K562 (cell line): ENCODE measurements at regions not wholly inside any gene's neighbourhood (a gene's known extent, or its start where the extent isn't known, plus 50 kb on each side); places are given as distances from the start of the nearest gene placed in this dataset.

Experiments used
- BHLHE40 ChIP-seq: IDR thresholded peaks from 2 replicates; pipeline ENCODE4 v1.6.1; 2011; ENCODE audit warnings: low read length, improper control_type of control experiment
- CTCF ChIP-seq, 3 experiments: IDR thresholded peaks in 2 of 3; conservative IDR thresholded peaks in 1 of 3; 2 replicates each; pipeline ENCODE4 v1.5.1; 2011 to 2012; ENCODE audit warnings: low read length in 3 of 3, mild to moderate bottlenecking in 3 of 3, control low read depth in 2 of 3, improper control_type of control experiment in 1 of 3, inconsistent platforms in 1 of 3, low read depth in 1 of 3, mixed read lengths in 1 of 3, moderate library complexity in 1 of 3; ENCODE audit not compliant: insufficient read depth in 2 of 3
- EP300 ChIP-seq: IDR thresholded peaks from 2 replicates; pipeline ENCODE4 v1.6.1; 2012; ENCODE audit warnings: low read length, improper control_type of control experiment
- HCFC1 ChIP-seq: IDR thresholded peaks from 2 replicates; pipeline ENCODE4 v1.6.1; 2012; ENCODE audit warnings: low read depth, low read length, improper control_type of control experiment
- KDM2B ChIP-seq: fragments of 250-450 bp; sonication (Bioruptor Pico); IDR thresholded peaks from 2 replicates; pipeline ENCODE4 v1.8.0; 2021; ENCODE audit warnings: mild to moderate bottlenecking, moderate library complexity
- LARP7 ChIP-seq: fragments of 450-650 bp; IDR thresholded peaks from 2 replicates; pipeline ENCODE4 v1.6.1; 2016
- NFYB ChIP-seq: IDR thresholded peaks from 2 replicates; pipeline ENCODE4 v1.6.1; 2011; ENCODE audit warnings: mild to moderate bottlenecking, moderate library complexity; ENCODE audit not compliant: insufficient read length; ENCODE audit errors: extremely low read depth
- PATZ1 ChIP-seq: fragments of 250-450 bp; sonication (Bioruptor Pico); IDR thresholded peaks from 2 replicates; pipeline ENCODE4 v1.5.0; 2020; ENCODE audit warnings: mild to moderate bottlenecking, borderline replicate concordance
- PCBP2 ChIP-seq: fragments of 200-400 bp; formaldehyde crosslinking; IDR thresholded peaks from 2 replicates; pipeline ENCODE4 v1.6.1; 2018; ENCODE audit warnings: low read length, low read depth, mild to moderate bottlenecking, moderate library complexity; ENCODE audit not compliant: poor library complexity, severe bottlenecking
- POLR2AphosphoS2 ChIP-seq: IDR thresholded peaks from 2 replicates; pipeline ENCODE4 v1.6.1; 2012; ENCODE audit warnings: low read length, improper control_type of control experiment
- RBM17 ChIP-seq: fragments of 200-400 bp; formaldehyde crosslinking; IDR thresholded peaks from 2 replicates; pipeline ENCODE4 v1.6.1; 2017; ENCODE audit warnings: low read depth, mild to moderate bottlenecking, low read length, borderline replicate concordance
- ZNF23 ChIP-seq: fragments of 250-450 bp; sonication (Bioruptor Pico); IDR thresholded peaks from 2 replicates; pipeline ENCODE4 v1.4.0; 2020; ENCODE audit warnings: mild to moderate bottlenecking
- TF ChIP-seq, protein P1 (sequence below): sonication (generic); formaldehyde crosslinking; IDR thresholded peaks from 2 replicates; pipeline ENCODE4 v1.8.1; 2023; ENCODE audit warnings: mild to moderate bottlenecking, missing genetic modification reagents

- TF ChIP-seq HCFC1 (no peak), EP300 (no peak), KDM2B (no peak), POLR2AphosphoS2 (no peak), CTCF (IDR thresholded peaks at IDR 0.05 in 2 of 3, conservative IDR thresholded peaks at IDR 0.05 in 1 of 3; ENCODE audit: insufficient read depth in 2 of 3, low read depth in 1 of 3, low read length in 3 of 3) (no peak), ZNF23 (CRISPR knock-in tag) (no peak), LARP7 (no peak), PATZ1 (CRISPR knock-in tag) (no peak), RBM17 (no peak), NFYB (no peak), BHLHE40 (no peak), PCBP2 (no peak)
- TF ChIP-seq, protein P1, sequence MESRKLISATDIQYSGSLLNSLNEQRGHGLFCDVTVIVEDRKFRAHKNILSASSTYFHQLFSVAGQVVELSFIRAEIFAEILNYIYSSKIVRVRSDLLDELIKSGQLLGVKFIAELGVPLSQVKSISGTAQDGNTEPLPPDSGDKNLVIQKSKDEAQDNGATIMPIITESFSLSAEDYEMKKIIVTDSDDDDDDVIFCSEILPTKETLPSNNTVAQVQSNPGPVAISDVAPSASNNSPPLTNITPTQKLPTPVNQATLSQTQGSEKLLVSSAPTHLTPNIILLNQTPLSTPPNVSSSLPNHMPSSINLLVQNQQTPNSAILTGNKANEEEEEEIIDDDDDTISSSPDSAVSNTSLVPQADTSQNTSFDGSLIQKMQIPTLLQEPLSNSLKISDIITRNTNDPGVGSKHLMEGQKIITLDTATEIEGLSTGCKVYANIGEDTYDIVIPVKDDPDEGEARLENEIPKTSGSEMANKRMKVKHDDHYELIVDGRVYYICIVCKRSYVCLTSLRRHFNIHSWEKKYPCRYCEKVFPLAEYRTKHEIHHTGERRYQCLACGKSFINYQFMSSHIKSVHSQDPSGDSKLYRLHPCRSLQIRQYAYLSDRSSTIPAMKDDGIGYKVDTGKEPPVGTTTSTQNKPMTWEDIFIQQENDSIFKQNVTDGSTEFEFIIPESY (CRISPR knock-in tag) = no peak
Measured at GRCh38 chr1:14142397-14143100, 442.6 kb downstream of the PRDM2 start.
